HG03439 (cell line): ENCODE measurements at regions not wholly inside any gene's neighbourhood (a gene's known extent, or its start where the extent isn't known, plus 50 kb on each side); places are given as distances from the start of the nearest gene placed in this dataset.

Experiments
- ATAC-seq: cut with Tn5 transposase; IDR thresholded peaks from one replicate; pipeline ENCODE4 v1.9.1; 2021; ENCODE audit warnings: mild to moderate bottlenecking, moderate library complexity; ENCODE audit not compliant: unreplicated experiment

DNA sequence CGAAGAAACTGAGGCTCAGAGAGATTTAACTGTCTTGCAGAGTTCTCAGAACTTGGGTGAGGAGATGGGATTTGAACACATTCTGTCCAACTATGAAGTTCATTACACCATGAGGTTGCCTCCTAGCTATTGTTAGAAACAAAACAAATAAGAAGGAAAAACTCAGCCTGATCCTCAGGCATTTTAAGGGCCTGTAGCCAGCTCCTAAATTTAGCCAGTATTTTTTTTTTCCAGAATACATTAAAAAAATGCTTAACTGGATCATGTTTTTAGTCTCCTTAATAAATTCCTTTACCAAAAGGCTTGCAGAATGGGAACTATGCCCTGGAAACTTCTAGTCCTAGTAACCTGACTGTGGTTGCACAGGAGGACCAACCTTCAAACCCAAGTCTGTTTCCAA lies 212.0 kb downstream of the CSNK2A3 start:
- ATAC-seq, result no peak

DNA sequence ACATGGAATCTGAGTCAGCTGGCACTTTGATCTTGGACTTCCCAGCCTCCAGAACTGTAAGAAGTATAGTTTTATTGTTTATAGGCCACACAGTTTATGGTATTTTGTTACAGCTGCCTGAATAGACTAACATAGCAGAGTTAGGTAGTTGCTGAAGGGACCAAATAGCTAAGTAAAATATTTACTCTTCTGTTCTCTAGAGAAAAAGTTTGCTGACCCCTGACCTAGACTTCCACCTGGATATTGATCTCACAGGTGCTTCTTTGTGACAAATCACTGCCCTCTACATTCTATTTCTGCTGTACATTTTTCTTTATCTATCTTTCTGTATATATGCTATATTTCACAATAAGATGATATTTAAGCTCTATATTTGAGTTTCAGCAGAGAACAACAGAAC lies 212.5 kb downstream of the CSNK2A3 start:
- no peak for ATAC-seq

DNA sequence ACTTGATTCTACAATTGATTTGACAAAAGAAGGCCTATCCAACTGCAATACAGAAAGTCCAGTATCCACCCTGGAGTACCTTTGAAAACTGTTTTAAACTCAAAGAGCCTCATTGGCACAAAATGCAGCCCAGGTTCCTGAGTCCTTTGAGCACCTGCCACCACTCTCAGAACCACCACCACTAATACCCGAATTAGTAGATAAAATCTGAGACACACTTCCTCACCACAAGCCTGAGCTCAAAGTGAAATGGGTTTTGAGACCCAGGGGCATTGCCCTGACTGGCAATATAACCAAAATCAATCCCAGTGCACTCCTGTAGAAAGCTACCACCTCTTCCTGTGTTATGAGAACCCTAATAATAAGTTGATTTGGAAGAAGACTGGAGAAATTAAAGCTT lies 215.7 kb downstream of the CSNK2A3 start:
- no peak for ATAC-seq

- ATAC-seq, result no peak
Observed at GRCh38 chr11:11135820-11136476, 217.1 kb downstream of the CSNK2A3 start.

DNA sequence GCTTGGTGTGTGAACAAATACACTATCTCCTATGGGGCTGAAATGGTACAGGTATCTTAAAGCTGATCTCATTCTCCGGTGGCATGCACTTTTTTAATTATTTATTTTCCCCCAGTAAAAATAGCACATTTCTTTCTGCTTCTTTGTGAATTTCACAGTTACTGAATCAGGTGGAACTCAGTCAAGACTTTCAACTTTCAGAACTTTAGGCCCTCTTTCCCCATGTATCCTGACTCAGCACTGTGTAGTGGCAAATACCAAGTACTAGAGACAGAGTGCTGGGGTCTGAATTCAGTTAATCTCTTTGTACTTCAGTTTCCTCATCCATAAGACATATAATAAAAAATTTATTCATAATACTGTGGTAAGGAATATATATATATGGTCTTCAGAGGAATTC lies 223.9 kb downstream of the CSNK2A3 start:
- no peak for ATAC-seq

- ATAC-seq, result no peak
Observed at GRCh38 chr11:11125618-11126017, 227.4 kb downstream of the CSNK2A3 start.

DNA sequence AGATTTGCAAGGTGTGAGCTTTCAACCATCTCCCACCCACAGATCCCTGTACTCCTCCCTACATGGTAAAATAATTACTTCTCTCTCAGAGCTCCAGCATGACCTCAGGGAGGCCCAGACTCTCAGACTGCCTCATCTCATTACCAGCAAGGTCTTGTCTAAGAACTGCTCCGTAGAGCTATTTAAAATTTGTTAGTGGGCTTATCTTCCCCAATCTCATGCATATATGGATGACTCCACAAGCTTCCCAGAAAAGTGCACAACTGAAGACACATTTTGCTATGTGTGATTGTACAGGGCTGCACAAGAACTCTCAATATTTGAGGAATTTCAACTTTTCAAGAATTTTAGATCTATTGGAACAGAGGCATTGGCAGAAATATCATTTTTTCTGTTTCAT lies 230.3 kb downstream of the CSNK2A3 start:
- no peak for ATAC-seq

DNA sequence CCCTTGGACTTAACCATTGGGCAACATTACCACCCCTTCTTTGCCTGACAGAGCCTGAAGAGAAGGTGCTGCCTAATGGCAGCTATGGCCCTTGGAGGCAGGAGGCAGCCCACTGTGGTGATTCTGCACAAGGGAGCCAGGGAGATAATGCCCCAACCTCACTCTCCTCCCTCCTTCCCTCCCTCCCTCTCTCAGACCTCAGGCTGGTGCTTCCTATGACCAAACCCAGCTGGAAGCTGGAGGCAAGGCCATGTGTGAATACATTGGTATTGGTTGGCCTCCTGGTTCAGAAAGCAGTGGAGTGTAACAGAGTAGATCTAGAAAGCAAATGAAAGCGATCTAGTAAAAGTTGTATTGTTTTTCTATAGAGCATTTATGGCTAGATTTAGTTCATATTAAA lies 233.1 kb downstream of the CSNK2A3 start:
- no peak for ATAC-seq

DNA sequence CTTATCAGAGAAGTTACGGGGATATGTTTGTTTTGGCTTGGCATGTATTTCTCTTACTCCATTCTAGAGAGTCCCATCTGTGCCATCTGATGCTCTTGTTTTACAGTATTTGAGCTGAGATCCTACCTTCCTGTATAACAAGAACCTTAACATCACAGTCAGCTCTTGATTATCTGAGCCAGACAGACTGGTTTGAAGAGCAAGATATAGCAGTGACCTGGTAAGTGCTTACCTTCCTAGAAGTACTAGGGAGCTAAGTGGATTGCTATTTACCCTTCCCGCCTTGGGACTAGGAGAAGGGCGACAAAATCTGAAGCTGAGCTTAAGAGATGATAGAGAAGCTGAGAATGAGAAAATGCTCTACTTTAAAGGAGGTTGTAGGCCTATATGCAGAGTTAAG lies 235.3 kb downstream of the CSNK2A3 start:
- ATAC-seq, result no peak

- ATAC-seq, result no peak
Observed at GRCh38 chr11:11115475-11115874, 237.6 kb downstream of the CSNK2A3 start.

- ATAC-seq, result no peak
Observed at GRCh38 chr11:11113626-11114025, 239.4 kb downstream of the CSNK2A3 start.

- no peak for ATAC-seq
Observed at GRCh38 chr11:11108026-11108425, 245.0 kb downstream of the CSNK2A3 start.

- ATAC-seq, result no peak
Observed at GRCh38 chr11:11107076-11107723, 245.8 kb downstream of the CSNK2A3 start.

GRCh38 chr11:11105361-11105760 lies 247.5 kb upstream of the ZBED5 start:
- ATAC-seq, result no peak

DNA sequence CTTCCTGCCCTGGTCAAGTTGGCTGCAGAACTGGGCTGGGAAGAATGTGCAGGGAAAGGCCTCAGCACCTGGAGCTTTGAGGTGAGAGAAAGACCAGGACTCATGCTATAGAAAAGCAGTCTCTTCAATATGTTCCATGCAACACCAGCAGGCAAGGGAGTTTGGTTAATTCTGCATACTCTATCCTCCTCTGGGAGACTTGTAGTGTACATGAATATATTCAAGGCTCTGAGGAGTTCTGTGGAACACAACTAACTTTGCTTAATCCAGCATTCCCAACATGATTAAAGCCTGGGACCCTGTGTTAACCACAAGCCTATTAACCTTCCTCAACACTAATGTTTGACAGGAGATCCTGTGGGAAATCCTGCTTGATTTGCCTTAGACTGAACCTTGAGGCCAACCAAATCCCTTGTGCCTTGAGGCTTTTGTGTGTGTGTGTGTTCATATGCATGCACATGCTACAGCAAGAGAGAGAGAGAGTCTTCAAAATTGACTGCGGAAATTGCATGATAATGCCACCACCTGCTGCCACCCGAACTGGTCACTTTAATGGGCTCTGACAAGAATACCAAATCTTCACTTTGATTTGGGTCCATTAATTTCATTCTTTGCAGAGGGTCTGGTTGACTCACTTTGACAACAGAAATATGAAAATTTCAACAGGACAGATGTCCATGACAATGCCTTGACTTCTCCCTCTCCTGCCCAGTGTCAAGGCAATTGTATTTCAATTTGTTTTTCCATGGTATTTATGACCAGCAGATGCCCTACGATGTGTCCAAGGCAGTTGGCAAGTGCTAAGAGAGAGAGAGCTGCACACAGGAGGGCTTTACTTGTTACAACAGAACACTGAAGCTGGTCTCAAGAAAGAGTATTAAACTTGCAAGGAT lies 238.2 kb upstream of the ZBED5 start:
- no peak for ATAC-seq

DNA sequence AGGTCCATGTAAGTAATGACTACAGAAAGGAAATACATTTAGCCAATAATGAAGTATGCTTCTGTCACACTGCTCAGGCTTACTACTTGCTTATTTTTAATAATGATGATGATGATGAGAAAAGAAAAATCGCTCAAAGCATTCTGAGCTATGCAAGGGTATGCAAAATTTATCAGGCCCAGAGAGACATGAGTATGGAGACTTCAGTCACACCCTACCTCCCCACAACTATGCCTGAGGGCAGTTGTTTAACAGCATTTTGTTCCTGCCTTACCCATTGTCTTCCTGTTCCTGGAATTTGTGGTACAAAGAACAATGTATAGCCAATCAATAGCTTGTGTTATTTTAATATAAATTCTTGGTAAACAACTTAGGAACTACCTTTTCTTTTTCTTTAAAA lies 232.6 kb upstream of the ZBED5 start:
- ATAC-seq, result no peak

DNA sequence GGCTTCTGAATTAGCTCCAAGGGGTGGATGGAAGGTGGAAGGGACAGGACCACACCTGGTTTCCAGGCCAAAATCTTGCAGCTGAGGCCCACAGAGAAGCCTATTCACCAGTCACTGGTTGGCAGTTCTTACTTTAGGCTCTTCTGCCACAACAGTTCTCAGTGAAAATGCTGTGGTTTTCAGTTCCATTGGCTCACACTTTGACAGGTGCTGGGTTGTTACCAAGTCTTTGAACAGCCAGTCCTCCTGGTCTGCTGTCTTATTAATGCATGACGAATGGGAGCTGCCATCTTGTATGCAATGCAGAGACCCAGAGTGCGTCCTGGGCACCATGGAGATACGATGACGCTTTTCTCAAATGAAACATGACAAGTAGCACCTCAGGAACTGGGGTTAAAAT lies 232.0 kb upstream of the ZBED5 start:
- no peak for ATAC-seq

- ATAC-seq, result no peak
Observed at GRCh38 chr11:11086979-11087378, 229.1 kb upstream of the ZBED5 start.

- no peak for ATAC-seq
Observed at GRCh38 chr11:11085580-11085979, 227.7 kb upstream of the ZBED5 start.

- no peak for ATAC-seq
Observed at GRCh38 chr11:11084337-11084736, 226.5 kb upstream of the ZBED5 start.

DNA sequence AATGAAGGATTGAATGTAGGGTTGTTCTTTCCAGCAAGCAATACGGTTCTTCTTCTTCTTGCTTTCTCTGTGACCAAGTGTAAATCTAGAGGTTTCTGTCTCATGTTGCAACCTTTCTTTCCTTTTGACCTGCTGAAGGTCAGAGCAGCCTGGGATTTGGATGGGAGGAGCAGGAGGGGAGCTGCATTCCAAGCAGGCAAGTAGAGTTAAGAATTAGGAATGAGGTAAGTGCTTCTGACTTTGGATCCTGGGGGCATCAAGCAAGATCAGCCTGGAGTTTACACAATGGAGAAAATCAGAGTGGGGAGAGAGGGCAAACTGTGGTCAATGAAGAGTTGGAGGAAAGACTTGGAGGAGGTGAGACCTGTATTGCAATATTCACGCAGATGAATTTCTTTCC lies 225.6 kb upstream of the ZBED5 start:
- no peak for ATAC-seq

GRCh38 chr11:11082646-11083045 lies 224.8 kb upstream of the ZBED5 start:
- no peak for ATAC-seq
